Ishikawa (cell line): ENCODE measurements at regions not wholly inside any gene's neighbourhood (a gene's known extent, or its start where the extent isn't known, plus 50 kb on each side); places are given as distances from the start of the nearest gene placed in this dataset.
A peak's percentile ranks its signal among the peaks of the same experiment; 100 is the strongest.

Source experiments
- CEBPB ChIP-seq: IDR thresholded peaks from 2 replicates; pipeline ENCODE4 v1.6.1; 2012
- CREB1 ChIP-seq: IDR thresholded peaks from 2 replicates; pipeline ENCODE4 v1.6.1; 2012; ENCODE audit warnings: low read depth
- EGR1 ChIP-seq: IDR thresholded peaks from 2 replicates; pipeline ENCODE4 v1.6.1; 2012
- EP300 ChIP-seq: IDR thresholded peaks from 2 replicates; pipeline ENCODE4 v1.6.1; 2012; ENCODE audit warnings: borderline replicate concordance
- FOXM1 ChIP-seq: IDR thresholded peaks from 2 replicates; pipeline ENCODE4 v1.6.1; 2012; ENCODE audit warnings: low read depth, borderline replicate concordance
- NFIC ChIP-seq: IDR thresholded peaks from 2 replicates; pipeline ENCODE4 v1.6.1; 2012
- RAD21 ChIP-seq: IDR thresholded peaks from 2 replicates; pipeline ENCODE4 v1.6.1; 2012; ENCODE audit warnings: low read depth
- TAF1 ChIP-seq: IDR thresholded peaks from 2 replicates; pipeline ENCODE4 v1.6.1; 2012; ENCODE audit warnings: low read depth, mild to moderate bottlenecking
- TCF12 ChIP-seq: IDR thresholded peaks from 2 replicates; pipeline ENCODE4 v1.6.1; 2012; ENCODE audit warnings: low read depth
- TEAD4 ChIP-seq: IDR thresholded peaks from 2 replicates; pipeline ENCODE4 v1.6.1; 2012
- YY1 ChIP-seq: IDR thresholded peaks from 2 replicates; pipeline ENCODE4 v1.6.1; 2012; ENCODE audit warnings: low read depth
- ZBTB7A ChIP-seq: IDR thresholded peaks from 2 replicates; pipeline ENCODE4 v1.6.1; 2012; ENCODE audit warnings: low read depth
- TF ChIP-seq, protein P1 (sequence below): IDR thresholded peaks from 2 replicates; pipeline ENCODE4 v1.6.1; 2012
- TF ChIP-seq, protein P2 (sequence below): IDR thresholded peaks from 2 replicates; pipeline ENCODE4 v1.6.1; 2012; ENCODE audit warnings: low read depth, mild to moderate bottlenecking
- TF ChIP-seq, protein P3 (sequence below): IDR thresholded peaks from 2 replicates; pipeline ENCODE4 v1.6.1; 2012

DNA sequence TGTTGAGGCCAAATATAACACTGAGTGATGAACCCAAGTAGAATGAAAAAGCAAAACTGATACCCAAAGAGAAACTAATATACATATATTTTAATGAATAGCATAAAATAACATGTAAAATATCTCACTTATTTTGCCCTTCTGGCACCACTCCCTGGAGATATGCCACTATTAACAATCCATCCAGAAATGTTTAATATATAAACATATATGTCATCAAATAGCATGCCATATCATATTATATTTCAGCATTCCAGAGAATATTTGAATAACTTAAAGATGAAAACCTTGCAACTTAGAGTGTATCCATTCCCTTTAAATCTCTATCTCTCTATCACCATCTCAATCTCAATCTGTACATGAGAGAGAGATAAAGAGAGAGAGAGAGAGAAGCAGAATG is 1073.3 kb upstream of the RAG2 start:
- TF ChIP-seq RAD21: no peak
- TF ChIP-seq EP300: no peak
- TF ChIP-seq TAF1: no peak
- no peak for TF ChIP-seq NFIC
- no peak for TF ChIP-seq FOXM1
- TF ChIP-seq YY1: no peak
- TF ChIP-seq EGR1: no peak
- TF ChIP-seq CREB1: no peak
- no peak for TF ChIP-seq ZBTB7A
- TF ChIP-seq, protein P1, sequence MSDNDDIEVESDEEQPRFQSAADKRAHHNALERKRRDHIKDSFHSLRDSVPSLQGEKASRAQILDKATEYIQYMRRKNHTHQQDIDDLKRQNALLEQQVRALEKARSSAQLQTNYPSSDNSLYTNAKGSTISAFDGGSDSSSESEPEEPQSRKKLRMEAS: no peak
- TF ChIP-seq, protein P2, sequence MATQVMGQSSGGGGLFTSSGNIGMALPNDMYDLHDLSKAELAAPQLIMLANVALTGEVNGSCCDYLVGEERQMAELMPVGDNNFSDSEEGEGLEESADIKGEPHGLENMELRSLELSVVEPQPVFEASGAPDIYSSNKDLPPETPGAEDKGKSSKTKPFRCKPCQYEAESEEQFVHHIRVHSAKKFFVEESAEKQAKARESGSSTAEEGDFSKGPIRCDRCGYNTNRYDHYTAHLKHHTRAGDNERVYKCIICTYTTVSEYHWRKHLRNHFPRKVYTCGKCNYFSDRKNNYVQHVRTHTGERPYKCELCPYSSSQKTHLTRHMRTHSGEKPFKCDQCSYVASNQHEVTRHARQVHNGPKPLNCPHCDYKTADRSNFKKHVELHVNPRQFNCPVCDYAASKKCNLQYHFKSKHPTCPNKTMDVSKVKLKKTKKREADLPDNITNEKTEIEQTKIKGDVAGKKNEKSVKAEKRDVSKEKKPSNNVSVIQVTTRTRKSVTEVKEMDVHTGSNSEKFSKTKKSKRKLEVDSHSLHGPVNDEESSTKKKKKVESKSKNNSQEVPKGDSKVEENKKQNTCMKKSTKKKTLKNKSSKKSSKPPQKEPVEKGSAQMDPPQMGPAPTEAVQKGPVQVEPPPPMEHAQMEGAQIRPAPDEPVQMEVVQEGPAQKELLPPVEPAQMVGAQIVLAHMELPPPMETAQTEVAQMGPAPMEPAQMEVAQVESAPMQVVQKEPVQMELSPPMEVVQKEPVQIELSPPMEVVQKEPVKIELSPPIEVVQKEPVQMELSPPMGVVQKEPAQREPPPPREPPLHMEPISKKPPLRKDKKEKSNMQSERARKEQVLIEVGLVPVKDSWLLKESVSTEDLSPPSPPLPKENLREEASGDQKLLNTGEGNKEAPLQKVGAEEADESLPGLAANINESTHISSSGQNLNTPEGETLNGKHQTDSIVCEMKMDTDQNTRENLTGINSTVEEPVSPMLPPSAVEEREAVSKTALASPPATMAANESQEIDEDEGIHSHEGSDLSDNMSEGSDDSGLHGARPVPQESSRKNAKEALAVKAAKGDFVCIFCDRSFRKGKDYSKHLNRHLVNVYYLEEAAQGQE: no peak
- no peak for TF ChIP-seq TCF12
- TF ChIP-seq, protein P3, sequence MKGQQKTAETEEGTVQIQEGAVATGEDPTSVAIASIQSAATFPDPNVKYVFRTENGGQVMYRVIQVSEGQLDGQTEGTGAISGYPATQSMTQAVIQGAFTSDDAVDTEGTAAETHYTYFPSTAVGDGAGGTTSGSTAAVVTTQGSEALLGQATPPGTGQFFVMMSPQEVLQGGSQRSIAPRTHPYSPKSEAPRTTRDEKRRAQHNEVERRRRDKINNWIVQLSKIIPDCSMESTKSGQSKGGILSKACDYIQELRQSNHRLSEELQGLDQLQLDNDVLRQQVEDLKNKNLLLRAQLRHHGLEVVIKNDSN: no peak
- no peak for TF ChIP-seq CEBPB
- no peak for TF ChIP-seq TEAD4

DNA sequence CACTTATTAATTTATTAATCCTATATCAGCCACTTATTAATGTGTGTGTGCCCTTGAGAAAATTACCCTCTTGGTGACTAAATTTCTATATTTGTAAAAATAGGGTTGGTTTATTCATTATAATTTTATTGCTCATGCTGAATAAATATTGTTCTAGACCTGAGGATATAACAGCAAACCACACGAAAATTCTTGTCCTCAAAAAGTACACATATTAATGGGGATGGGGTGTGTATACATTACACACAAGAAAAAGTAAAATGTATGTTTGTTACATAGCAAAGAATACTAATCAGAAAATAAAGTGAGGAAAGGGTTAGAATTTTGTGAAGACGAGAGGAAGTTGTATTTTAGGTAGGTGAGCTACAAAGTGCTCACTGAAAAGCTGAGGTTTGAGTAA is 1068.9 kb upstream of the RAG2 start:
- TF ChIP-seq TAF1 (no peak), RAD21 (no peak), YY1 (no peak), TEAD4 (no peak), CEBPB (no peak), FOXM1 (no peak), ZBTB7A (no peak), EGR1 (no peak), EP300 (no peak), CREB1 (no peak), TCF12 (no peak), NFIC (no peak)
- TF ChIP-seq, protein P2: no peak
- TF ChIP-seq, protein P3: no peak
- TF ChIP-seq, protein P1: no peak

DNA sequence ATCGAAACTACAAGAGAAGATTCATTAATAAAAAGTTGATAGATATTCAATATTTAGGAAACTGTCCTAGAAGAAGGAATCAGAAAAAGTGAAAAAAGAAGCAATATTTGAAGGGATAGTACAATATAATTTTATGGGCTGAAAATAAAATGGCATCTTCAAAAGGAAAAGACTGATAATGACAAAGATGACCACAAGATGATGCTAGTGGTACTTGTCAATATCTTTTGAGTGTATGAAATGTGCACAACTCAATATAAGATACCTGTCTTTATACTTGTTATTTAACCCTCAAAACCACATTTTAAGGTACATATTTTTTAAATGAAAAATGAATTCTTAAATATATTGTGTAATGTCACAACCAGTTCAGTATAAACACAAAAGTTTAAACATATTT is 1059.6 kb upstream of the RAG2 start:
- TF ChIP-seq RAD21 (peak; percentile 34; the same call in 1 of the 2 replicates), NFIC (no peak)

DNA sequence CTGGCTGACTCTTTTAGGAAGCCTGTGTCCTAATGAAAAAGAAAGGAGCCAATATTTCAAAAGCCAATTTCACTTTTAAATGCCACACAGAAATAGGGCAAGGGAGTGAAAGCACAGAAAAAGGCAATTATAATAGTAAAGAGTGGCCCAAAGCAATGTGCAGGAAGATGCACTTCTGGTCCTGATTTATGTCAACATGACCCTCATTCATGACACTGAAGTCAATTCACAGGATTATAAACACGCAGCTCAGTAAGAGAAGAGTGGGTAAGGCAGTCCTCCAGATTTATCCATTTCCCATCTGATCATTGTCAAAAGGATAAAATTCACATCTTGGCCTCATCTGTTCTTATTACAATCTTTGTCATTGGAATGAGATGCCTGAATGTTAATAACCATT is 1049.7 kb upstream of the RAG2 start:
- TF ChIP-seq EP300: no peak

DNA sequence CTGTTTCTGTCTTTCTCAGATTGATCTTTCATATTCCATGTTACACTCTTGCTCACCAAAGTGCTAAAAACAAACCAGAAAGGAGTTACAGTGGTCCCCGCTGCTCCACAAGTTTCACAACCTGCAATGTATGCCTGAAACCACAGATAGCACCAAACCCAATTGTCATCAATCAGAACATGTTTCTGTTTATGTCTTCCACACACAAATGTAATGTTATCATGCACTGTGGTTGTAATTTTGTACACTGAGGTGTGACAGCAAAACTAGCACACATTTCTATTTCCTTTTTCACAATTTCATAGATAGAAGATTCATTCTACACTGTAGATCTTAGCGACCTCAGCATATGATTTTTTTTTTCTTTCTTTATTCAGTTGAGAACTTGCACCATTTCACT is 1045.9 kb upstream of the RAG2 start:
- TF ChIP-seq, protein P1: no peak
- TF ChIP-seq TCF12 (no peak), TAF1 (no peak), RAD21 (no peak), CEBPB (no peak)

DNA sequence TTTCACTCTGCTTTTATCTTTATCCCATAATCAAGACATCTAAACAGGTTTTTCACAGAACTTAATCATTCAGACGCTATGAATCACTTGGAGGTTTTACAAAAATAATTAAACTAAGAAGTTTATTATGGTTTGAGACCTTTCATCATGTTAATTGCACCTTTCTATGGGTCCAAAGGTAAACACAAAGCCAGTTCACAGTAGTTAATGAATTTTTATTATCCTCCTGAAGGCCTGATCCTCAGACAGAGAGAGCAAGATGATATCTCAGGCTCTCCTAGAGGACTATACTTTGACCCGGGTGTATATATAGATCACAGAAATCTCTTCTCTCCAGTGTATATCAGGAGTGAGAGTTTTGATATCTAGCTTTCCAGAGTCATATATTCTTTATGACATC is 1044.3 kb upstream of the RAG2 start:
- TF ChIP-seq YY1: no peak
- TF ChIP-seq CREB1: no peak

DNA sequence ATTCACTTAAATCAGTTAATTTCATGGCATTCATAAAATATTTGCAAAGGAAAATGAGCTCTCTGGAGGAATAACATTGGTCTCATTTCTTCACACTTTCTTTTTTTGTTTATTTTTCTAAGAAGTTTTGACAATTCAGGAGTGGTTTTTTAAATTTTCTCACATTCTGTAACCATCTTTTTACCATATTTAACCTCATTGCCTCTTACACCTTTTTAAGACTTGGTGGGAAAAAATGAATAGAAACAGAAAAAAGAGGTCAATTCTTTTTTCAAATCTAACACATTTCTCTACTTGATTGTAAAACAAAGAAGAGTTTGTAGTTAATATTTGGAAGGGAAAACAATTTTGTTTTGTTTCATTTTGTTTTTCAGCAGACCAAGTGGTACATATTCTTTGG is 1034.7 kb upstream of the RAG2 start:
- TF ChIP-seq FOXM1 (no peak), YY1 (no peak), CREB1 (no peak)
- TF ChIP-seq, protein P3: no peak
- TF ChIP-seq, protein P2: no peak
- TF ChIP-seq, protein P1: no peak
